ENCODE measurements at regions not wholly inside any gene's neighbourhood (a gene's known extent, or its start where the extent isn't known, plus 50 kb on each side); places are given as distances from the start of the nearest gene placed in this dataset.

- no peak for TF ChIP-seq CTCF (IDR thresholded peaks at IDR 0.05 in 2 of 3, conservative IDR thresholded peaks at IDR 0.05 in 1 of 3; ENCODE audit: control insufficient read depth in 2 of 3, extremely low read depth in 1 of 3, insufficient read depth in 1 of 3, low read depth in 3 of 3, low read length in 3 of 3)
- no peak for TF ChIP-seq NR2C2 (IDR thresholded peaks at IDR 0.05; ENCODE audit: borderline replicate concordance, control insufficient read depth, insufficient read length, low read depth)
- no peak for TF ChIP-seq MYB (IDR thresholded peaks at IDR 0.05; ENCODE audit: borderline replicate concordance, low read depth, low read length)
- TF ChIP-seq ZSCAN29 (IDR thresholded peaks at IDR 0.05), result no peak
- no peak for TF ChIP-seq NFYB (IDR thresholded peaks at IDR 0.05; ENCODE audit: insufficient read depth, low read depth, low read length)
- no peak for TF ChIP-seq MYC (IDR thresholded peaks at IDR 0.05; ENCODE audit: insufficient read depth, insufficient read length, insufficient replicate concordance, low read length, severe bottlenecking)
Observed at GRCh38 chr7:84251277-84251781, 56.7 kb upstream of the SEMA3A start.

All from GM12878 (cell line).